GM12892 (cell line): ENCODE measurements at regions not wholly inside any gene's neighbourhood (a gene's known extent, or its start where the extent isn't known, plus 50 kb on each side); places are given as distances from the start of the nearest gene placed in this dataset.

Experiments
- POLR2A ChIP-seq: IDR thresholded peaks from 2 replicates; pipeline ENCODE4 v1.6.1; 2011; ENCODE audit warnings: low read depth, low read length, control low read depth
- POLR2AphosphoS5 ChIP-seq: IDR thresholded peaks from 2 replicates; pipeline ENCODE4 v1.6.1; 2011; ENCODE audit warnings: low read depth, low read length, control low read depth

DNA sequence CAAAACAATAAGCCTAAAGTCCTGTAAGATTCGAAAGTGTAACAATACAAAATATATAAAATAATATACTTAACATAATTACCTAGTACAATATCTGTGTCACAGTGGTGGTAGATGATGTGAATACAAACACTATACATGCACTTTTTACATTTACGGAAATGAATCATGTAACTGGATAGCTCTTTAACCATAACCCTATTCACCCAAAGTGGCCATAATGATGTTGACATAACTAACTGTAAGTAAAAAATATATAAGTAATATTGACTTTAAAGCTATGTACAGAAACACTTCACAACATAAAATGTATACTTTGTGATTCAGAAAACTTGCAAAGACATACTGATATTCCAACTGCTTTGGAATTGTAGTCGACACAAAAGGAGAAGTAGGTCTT lies 616.9 kb upstream of the SLC8A1 start:
- TF ChIP-seq POLR2AphosphoS5 (no peak), POLR2A (no peak)
